GM23338 (cell line): ENCODE measurements at regions not wholly inside any gene's neighbourhood (a gene's known extent, or its start where the extent isn't known, plus 50 kb on each side); places are given as distances from the start of the nearest gene placed in this dataset.

Experiments used
- ATAC-seq: fragments of 200-7000 bp; cut with Tn5 transposase; 3 replicates; pipeline ENCODE4 v1.9.1; 2020
- DNase-seq: peaks from one replicate; pipeline ENCODE4 v3.0.0-alpha.2; 2015; ENCODE audit warnings: low spot score
- H2AFZ ChIP-seq: fragments of 200-600 bp; sonication (generic); 2 replicates; pipeline ENCODE4 v1.8.0; 2016; ENCODE audit warnings: antibody characterized with exemption, mild to moderate bottlenecking, moderate library complexity
- H3F3A ChIP-seq: fragments of 200-600 bp; sonication (generic); replicated peaks from 2 replicates; pipeline ENCODE4 v1.8.0; 2017; ENCODE audit warnings: antibody characterized with exemption, mixed run types, low read depth
- H3K27ac ChIP-seq: fragments of 200-600 bp; sonication (generic); 2 replicates; pipeline ENCODE4 v1.6.1; 2016; ENCODE audit warnings: low read depth
- H3K27me3 ChIP-seq: fragments of 200-600 bp; sonication (generic); 2 replicates; pipeline ENCODE4 v1.8.0; 2016; ENCODE audit warnings: mild to moderate bottlenecking, mixed run types, moderate library complexity; ENCODE audit not compliant: insufficient read depth
- H3K36me3 ChIP-seq: fragments of 200-600 bp; sonication (generic); 2 replicates; pipeline ENCODE4 v1.8.0; 2016; ENCODE audit warnings: mild to moderate bottlenecking; ENCODE audit not compliant: insufficient read depth
- H3K4me1 ChIP-seq: fragments of 200-600 bp; sonication (generic); 2 replicates; pipeline ENCODE4 v1.8.0; 2016; ENCODE audit warnings: mild to moderate bottlenecking, moderate library complexity; ENCODE audit not compliant: insufficient read depth
- H3K4me2 ChIP-seq: fragments of 200-600 bp; sonication (generic); 2 replicates; pipeline ENCODE4 v1.7.1; 2017; ENCODE audit warnings: mixed run types
- H3K4me3 ChIP-seq: fragments of 200-600 bp; sonication (generic); 2 replicates; pipeline ENCODE4 v1.6.1; 2016; ENCODE audit warnings: mixed run types
- H3K79me2 ChIP-seq: fragments of 200-600 bp; sonication (generic); replicated peaks from 2 replicates; pipeline ENCODE4 v1.8.0; 2017; ENCODE audit warnings: mild to moderate bottlenecking; ENCODE audit not compliant: insufficient read depth
- H3K9me2 ChIP-seq: fragments of 200-600 bp; sonication (generic); 2 replicates; pipeline ENCODE4 v1.8.0; 2017; ENCODE audit not compliant: insufficient read depth
- H4K20me1 ChIP-seq: fragments of 200-600 bp; sonication (generic); replicated peaks from 2 replicates; pipeline ENCODE4 v1.8.0; 2017; ENCODE audit warnings: mild to moderate bottlenecking; ENCODE audit not compliant: insufficient read depth
- H3K27ac Mint-ChIP-seq: 2 replicates; pipeline ENCODE4 v1.8.0; 2020; ENCODE audit warnings: inconsistent platforms, mild to moderate bottlenecking, moderate library complexity, mixed read lengths
- H3K27me3 Mint-ChIP-seq: 3 replicates; pipeline ENCODE4 v1.8.0; 2022; ENCODE audit warnings: low read depth, mild to moderate bottlenecking, moderate library complexity, mixed read lengths, inconsistent platforms; ENCODE audit not compliant: insufficient read depth, poor library complexity
- H3K36me3 Mint-ChIP-seq: 3 replicates; pipeline ENCODE4 v1.8.0; 2021; ENCODE audit warnings: low read depth, mild to moderate bottlenecking, inconsistent platforms, moderate library complexity, mixed read lengths
- H3K4me1 Mint-ChIP-seq: 3 replicates; pipeline ENCODE4 v1.8.0; 2020; ENCODE audit warnings: mild to moderate bottlenecking, inconsistent platforms, mixed read lengths
- H3K4me3 Mint-ChIP-seq: 3 replicates; pipeline ENCODE4 v1.8.0; 2021; ENCODE audit warnings: moderate library complexity, mild to moderate bottlenecking, inconsistent platforms, mixed read lengths
- H3K9me3 Mint-ChIP-seq: 3 replicates; pipeline ENCODE4 v1.8.0; 2020; ENCODE audit warnings: moderate library complexity, mild to moderate bottlenecking, inconsistent platforms, mixed read lengths
- CREB1 ChIP-seq: fragments of 250-450 bp; sonication (Bioruptor Pico); IDR thresholded peaks from 2 replicates; pipeline ENCODE4 v1.5.0; 2020; ENCODE audit warnings: low read depth, mild to moderate bottlenecking, moderate library complexity
- ETS1 ChIP-seq: IDR thresholded peaks from 2 replicates; pipeline ENCODE4 v1.6.1; 2016; ENCODE audit warnings: antibody characterized with exemption
- EZH2 ChIP-seq: fragments of 200-600 bp; sonication (generic); IDR thresholded peaks from one replicate; pipeline ENCODE4 v1.8.0; 2017; ENCODE audit warnings: antibody characterized with exemption, mild to moderate bottlenecking, low read depth; ENCODE audit not compliant: unreplicated experiment
- EZH2phosphoT487 ChIP-seq: fragments of 200-600 bp; sonication (generic); IDR thresholded peaks from one replicate; pipeline ENCODE4 v1.8.1; 2018; ENCODE audit warnings: antibody characterized with exemption; ENCODE audit not compliant: unreplicated experiment
- JUNB ChIP-seq: IDR thresholded peaks from one replicate; pipeline ENCODE4 v1.6.1; 2016; ENCODE audit warnings: antibody characterized with exemption; ENCODE audit not compliant: unreplicated experiment
- NANOG ChIP-seq: IDR thresholded peaks from 2 replicates; pipeline ENCODE4 v1.6.1; 2016; ENCODE audit warnings: antibody characterized with exemption, borderline replicate concordance
- POLR2AphosphoS5 ChIP-seq: IDR thresholded peaks from 2 replicates; pipeline ENCODE4 v1.6.1; 2016; ENCODE audit warnings: antibody characterized with exemption, low read depth
- STAT1 ChIP-seq: IDR thresholded peaks from one replicate; pipeline ENCODE4 v1.6.1; 2016; ENCODE audit warnings: antibody characterized with exemption; ENCODE audit not compliant: unreplicated experiment
- ZNF114 ChIP-seq: fragments of 250-450 bp; sonication (Bioruptor Pico); IDR thresholded peaks from 2 replicates; pipeline ENCODE4 v1.5.0; 2020; ENCODE audit warnings: mild to moderate bottlenecking, moderate library complexity
- ZNF331 ChIP-seq: fragments of 250-450 bp; sonication (Bioruptor Pico); IDR thresholded peaks from 2 replicates; pipeline ENCODE4 v1.5.0; 2020; ENCODE audit warnings: low read depth, mild to moderate bottlenecking, moderate library complexity
- ZNF462 ChIP-seq: fragments of 250-450 bp; sonication (Bioruptor Pico); IDR thresholded peaks from 2 replicates; pipeline ENCODE4 v1.5.0; 2020; ENCODE audit warnings: mild to moderate bottlenecking, moderate library complexity
- TF ChIP-seq, protein P1 (sequence below): IDR thresholded peaks from one replicate; pipeline ENCODE4 v1.6.1; 2018; ENCODE audit warnings: antibody characterized with exemption; ENCODE audit not compliant: unreplicated experiment
- TF ChIP-seq, protein P2 (sequence below), 2 experiments: fragments of 200-600 bp in 1 of 2; sonication (generic) in 1 of 2; conservative IDR thresholded peaks; 2 replicates each; pipeline versions ENCODE4 v1.5.1 to v1.6.1; 2016 to 2017; ENCODE audit warnings: antibody characterized with exemption in 2 of 2, low read depth in 2 of 2, mild to moderate bottlenecking in 2 of 2, moderate library complexity in 1 of 2

GRCh38 chr6:54043360-54043759, 67.9 kb upstream of the MLIP start:
- H3K9me2 ChIP-seq = no peaks in the 10 kb centered on the region; the same call in 1 of the 2 replicates
- ATAC-seq (no peak), DNase-seq (no peak)
- H3K4me3 ChIP-seq = no peak overlapping the region
- H3K4me1 ChIP-seq = no peaks in the 10 kb centered on the region
- peaks cover 2% of the 10 kb centered on the region for H3K27me3 Mint-ChIP-seq
- no peaks in the 10 kb centered on the region for H3K9me3 Mint-ChIP-seq
- H3K27ac Mint-ChIP-seq = no peak overlapping the region
- no peaks in the 10 kb centered on the region for H3K79me2 ChIP-seq
- H3K36me3 ChIP-seq = no peaks in the 10 kb centered on the region
- no peaks in the 10 kb centered on the region for H3F3A ChIP-seq
- H3K27ac ChIP-seq = no peak overlapping the region
- H3K4me2 ChIP-seq = no peak overlapping the region
- no peak overlapping the region for H3K4me3 Mint-ChIP-seq
- TF ChIP-seq ZNF331 = no peak
- TF ChIP-seq STAT1 = no peak
- TF ChIP-seq, protein P1, sequence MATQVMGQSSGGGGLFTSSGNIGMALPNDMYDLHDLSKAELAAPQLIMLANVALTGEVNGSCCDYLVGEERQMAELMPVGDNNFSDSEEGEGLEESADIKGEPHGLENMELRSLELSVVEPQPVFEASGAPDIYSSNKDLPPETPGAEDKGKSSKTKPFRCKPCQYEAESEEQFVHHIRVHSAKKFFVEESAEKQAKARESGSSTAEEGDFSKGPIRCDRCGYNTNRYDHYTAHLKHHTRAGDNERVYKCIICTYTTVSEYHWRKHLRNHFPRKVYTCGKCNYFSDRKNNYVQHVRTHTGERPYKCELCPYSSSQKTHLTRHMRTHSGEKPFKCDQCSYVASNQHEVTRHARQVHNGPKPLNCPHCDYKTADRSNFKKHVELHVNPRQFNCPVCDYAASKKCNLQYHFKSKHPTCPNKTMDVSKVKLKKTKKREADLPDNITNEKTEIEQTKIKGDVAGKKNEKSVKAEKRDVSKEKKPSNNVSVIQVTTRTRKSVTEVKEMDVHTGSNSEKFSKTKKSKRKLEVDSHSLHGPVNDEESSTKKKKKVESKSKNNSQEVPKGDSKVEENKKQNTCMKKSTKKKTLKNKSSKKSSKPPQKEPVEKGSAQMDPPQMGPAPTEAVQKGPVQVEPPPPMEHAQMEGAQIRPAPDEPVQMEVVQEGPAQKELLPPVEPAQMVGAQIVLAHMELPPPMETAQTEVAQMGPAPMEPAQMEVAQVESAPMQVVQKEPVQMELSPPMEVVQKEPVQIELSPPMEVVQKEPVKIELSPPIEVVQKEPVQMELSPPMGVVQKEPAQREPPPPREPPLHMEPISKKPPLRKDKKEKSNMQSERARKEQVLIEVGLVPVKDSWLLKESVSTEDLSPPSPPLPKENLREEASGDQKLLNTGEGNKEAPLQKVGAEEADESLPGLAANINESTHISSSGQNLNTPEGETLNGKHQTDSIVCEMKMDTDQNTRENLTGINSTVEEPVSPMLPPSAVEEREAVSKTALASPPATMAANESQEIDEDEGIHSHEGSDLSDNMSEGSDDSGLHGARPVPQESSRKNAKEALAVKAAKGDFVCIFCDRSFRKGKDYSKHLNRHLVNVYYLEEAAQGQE = no peak
- TF ChIP-seq JUNB = no peak
- no peak for TF ChIP-seq CREB1
- TF ChIP-seq ZNF114 (CRISPR knock-in tag) = no peak
- TF ChIP-seq ZNF462 = no peak
- TF ChIP-seq, protein P2, sequence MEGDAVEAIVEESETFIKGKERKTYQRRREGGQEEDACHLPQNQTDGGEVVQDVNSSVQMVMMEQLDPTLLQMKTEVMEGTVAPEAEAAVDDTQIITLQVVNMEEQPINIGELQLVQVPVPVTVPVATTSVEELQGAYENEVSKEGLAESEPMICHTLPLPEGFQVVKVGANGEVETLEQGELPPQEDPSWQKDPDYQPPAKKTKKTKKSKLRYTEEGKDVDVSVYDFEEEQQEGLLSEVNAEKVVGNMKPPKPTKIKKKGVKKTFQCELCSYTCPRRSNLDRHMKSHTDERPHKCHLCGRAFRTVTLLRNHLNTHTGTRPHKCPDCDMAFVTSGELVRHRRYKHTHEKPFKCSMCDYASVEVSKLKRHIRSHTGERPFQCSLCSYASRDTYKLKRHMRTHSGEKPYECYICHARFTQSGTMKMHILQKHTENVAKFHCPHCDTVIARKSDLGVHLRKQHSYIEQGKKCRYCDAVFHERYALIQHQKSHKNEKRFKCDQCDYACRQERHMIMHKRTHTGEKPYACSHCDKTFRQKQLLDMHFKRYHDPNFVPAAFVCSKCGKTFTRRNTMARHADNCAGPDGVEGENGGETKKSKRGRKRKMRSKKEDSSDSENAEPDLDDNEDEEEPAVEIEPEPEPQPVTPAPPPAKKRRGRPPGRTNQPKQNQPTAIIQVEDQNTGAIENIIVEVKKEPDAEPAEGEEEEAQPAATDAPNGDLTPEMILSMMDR (conservative IDR thresholded peaks at IDR 0.05; ENCODE audit: low read depth in 2 of 2) = no peak
- TF ChIP-seq ETS1 = no peak
- TF ChIP-seq NANOG = no peak
- no peak for TF ChIP-seq POLR2AphosphoS5
- TF ChIP-seq EZH2 = no peak
- TF ChIP-seq EZH2phosphoT487 = no peak
- no peaks in the 10 kb centered on the region for H3K4me1 Mint-ChIP-seq
- no peaks in the 10 kb centered on the region for H3K27me3 ChIP-seq
- H3K36me3 Mint-ChIP-seq = no peaks in the 10 kb centered on the region
- H4K20me1 ChIP-seq = no peaks in the 10 kb centered on the region
- H2AFZ ChIP-seq = no peak overlapping the region
